DMS79 (cell line): ENCODE measurements at regions not wholly inside any gene's neighbourhood (a gene's known extent, or its start where the extent isn't known, plus 50 kb on each side); places are given as distances from the start of the nearest gene placed in this dataset.

Experiments
- DNase-seq: peaks from one replicate; lab custom pipeline; 2025; lab: John Stamatoyannopoulos, UW

- DNase-seq: no peak
These were observed 564.3 kb upstream of the MARCKS start for GRCh38 chr6:113292646-113293422.

DNA sequence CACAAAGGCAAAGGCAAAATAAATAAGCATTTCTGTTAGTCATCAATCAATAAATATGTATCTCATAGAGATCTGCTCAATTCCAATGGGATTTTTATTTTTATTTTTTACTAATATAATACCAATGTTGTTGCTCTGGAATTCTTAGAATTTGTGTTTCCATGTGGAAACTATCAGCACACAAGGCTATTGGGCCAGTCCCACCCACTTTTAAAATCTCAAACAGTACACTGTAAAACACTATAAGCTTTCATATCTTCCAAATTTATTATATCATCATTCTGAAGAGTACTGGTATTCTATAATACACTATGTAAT, 563.8 kb upstream of the MARCKS start:
- DNase-seq: no peak

GRCh38 chr6:113299531-113299930, 557.6 kb upstream of the MARCKS start:
- DNase-seq: no peak

- DNase-seq: no peak
These were observed 555.5 kb upstream of the MARCKS start for GRCh38 chr6:113301651-113302050.

DNA sequence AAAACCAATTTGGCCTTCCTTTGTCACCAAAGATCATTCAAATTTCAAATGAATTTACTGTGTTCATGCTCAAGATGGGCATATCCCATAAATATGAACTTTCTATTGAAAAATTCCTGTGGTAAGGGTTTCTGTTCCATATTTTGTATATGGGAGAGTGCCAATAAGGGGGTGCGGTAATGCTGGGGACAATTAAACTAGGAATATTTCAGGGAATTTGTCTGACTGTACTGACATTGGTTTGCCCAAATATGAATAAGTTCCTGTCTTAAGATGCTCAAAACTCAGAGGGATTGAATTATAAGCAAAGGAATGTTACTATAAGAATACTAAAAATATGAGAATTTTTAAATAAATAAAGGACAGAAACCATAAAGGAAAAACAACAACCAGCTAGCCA, 553.0 kb upstream of the MARCKS start:
- no peak for DNase-seq

- DNase-seq: no peak
These were observed 550.5 kb upstream of the MARCKS start for GRCh38 chr6:113306552-113307145.

- DNase-seq: no peak
These were observed 548.9 kb upstream of the MARCKS start for GRCh38 chr6:113308266-113308665.

DNA sequence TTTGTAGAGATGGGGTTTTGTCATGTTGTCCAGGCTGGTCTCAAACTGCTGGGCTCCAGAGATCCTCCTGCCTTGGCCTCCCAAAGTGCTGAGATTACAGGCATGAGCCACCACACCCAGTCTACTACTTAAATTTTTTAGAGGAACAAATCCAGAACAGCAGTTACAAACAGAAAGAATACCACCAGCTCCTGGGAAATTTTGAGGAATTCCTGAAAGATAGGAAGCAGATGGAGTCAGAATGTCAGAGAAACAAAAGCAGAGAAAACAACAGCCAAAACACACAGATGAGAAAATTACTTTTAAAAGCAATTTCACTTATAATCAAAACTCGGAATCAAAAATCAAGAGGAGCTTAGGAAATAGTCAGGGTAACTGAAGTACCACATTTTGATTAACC, 543.3 kb upstream of the MARCKS start:
- no peak for DNase-seq

DNA sequence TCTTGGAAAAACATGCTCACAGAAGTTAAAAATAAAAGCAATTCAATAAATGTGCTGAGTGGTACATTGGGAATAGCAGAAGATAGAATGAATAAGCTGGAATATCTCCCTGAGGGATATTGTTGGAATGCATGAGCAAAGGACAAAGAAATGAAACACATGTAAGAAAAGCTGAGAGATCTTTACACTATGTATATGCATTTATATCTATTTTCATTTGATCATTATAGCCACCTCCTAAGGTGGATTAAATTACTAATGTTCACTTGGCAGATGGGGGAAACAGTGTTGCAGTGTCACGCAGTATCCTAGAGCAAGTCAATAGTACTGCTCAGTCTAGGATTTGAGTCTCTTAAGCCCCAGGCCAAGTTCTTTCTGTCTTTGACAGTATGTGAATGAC, 542.0 kb upstream of the MARCKS start:
- no peak for DNase-seq

DNA sequence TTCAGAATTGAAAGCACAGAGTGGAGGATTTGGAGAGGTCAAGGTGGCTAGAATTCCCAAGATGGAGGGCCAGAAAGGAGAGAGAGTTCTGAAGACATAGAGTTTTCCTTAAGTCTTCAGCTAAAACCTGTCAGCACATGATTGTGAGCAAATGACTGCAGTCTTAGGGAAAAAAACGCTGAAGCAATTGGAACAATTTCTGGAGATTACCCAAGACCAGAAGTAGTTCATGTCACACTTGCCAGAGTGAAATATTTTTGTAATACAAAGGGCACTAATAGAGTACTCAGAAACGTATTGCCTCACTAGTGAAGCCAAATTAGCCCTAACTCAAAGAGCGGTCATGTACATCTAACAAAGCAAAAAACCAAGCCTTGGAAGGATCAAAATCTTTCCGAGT, 541.3 kb upstream of the MARCKS start:
- no peak for DNase-seq

GRCh38 chr6:113317442-113317841, 539.7 kb upstream of the MARCKS start:
- DNase-seq: no peak

- DNase-seq: no peak
These were observed 539.1 kb upstream of the MARCKS start for GRCh38 chr6:113317891-113318574.

- no peak for DNase-seq
These were observed 538.6 kb upstream of the MARCKS start for GRCh38 chr6:113318575-113318917.

DNA sequence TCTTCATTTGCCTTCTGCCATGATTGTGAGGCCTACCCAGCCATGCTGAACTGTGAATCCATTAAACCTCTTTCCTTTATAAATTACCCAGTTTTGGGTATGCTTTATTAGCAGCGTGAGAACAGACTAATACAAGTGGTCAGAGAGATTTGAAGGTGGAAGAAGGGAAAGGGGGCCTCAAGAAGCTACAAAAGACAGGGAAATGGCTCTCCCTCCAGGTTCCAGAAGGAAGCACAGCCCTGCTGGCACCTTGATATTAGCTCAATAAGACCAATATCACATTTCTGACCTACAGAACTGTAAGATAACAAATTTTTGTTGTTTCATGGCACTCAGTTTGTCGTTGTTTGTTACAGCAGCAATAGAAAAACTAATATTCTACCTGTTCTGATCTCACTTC, 536.5 kb upstream of the MARCKS start:
- DNase-seq: no peak

DNA sequence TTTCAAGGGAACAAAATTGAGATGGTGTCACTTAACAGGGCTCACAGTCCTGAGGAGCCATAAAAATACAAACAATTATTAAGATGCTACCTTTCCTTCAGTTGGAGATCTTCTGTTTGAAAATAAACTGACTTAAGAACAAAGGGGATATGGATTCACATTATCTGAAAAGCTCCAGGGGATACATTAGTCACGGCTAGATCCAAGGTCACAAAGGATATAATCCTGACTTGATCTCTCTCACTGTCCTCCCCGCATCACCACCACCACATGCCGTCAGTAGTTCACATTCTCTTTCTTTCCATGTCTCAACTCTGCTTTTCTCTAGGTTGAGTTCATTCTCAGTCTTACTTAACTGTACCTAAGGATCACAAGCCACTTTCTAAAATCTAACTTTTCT, 530.4 kb upstream of the MARCKS start:
- no peak for DNase-seq

DNA sequence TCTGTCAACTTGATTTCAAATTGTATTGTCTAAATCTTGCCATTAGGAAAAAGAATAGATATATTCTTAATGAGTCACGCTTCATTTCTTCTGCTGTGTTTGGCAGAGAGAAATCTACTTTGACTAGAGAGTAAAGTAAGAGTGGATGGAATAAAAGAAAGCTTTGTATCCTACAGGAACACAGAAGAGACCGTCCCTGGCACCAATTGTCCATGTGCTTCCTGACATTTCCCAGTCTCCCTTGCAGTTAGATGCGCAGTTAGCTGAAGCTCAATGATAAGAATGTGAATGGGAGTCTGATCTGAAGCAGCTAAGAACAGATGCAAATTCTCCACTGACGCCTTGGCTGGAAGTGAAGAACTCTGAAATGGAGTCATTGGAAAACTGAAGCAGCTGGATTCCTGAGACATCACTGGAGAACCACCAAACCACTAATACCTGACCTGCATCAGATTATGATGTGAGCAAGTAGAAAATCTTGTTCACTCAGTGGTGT, 528.2 kb upstream of the MARCKS start:
- no peak for DNase-seq

DNA sequence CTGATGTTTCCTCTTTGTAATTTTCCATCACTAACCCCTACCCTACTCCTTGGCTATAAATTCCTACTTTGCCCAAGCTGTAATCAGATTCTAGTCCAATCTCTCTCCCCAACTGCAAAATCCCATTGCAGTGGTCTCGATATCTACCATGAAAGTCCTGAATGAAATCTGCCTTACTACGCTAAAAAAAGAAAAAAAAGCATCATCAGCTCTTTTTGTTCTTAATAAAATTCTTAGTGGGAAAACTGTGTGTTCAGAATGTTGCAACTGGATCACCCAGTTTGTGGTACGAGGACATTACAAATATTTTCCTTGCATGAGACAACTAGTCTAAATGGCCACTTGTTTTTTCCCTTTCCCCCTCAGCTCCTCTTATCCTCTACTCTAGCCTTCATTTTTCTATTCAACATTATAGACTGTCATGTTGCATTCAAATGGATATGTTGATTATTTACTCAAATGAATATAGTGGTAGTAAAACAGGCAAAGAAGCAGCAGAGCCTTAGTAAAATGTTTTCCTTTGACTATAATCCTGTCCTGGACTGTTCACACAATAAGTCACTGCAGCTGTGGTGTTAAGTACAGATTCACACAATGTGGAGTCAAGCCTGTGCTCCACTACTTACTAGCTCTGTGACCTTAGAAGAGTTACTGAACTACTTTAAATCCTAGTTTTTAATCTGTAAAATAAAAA, 527.1 kb upstream of the MARCKS start:
- no peak for DNase-seq

DNA sequence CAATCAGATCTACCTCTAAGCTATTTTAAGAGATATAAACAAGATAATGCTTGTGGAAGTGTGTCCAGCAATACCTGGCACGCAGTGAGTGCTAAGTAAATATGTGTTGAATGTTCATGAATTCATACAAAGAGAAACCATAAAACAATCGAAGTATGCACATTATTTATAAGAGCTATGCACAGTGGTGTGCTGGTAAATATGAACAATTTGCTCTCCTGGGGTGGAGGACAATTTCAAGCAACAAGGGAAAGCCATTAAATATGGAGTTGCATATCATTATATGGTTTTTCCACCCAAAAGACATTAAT, 526.6 kb upstream of the MARCKS start:
- no peak for DNase-seq

DNA sequence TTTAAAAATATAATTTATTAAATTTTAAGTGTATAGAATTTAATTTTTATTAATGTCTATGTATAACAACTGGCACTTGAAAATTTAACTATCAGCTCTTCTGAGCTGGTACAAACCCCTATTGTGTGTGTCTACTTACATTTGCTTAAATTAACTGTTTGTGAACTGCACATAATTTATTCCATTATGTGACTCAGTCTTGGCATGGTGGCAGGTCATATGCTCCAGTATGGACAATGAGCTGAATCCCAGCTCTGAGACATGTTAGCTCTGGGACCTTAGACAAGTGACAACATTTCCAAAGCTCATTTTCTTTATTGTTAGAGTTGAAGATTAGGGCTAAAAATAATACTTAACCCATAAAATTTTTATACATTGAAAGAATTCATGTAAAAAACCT, 526.1 kb upstream of the MARCKS start:
- DNase-seq: no peak

DNA sequence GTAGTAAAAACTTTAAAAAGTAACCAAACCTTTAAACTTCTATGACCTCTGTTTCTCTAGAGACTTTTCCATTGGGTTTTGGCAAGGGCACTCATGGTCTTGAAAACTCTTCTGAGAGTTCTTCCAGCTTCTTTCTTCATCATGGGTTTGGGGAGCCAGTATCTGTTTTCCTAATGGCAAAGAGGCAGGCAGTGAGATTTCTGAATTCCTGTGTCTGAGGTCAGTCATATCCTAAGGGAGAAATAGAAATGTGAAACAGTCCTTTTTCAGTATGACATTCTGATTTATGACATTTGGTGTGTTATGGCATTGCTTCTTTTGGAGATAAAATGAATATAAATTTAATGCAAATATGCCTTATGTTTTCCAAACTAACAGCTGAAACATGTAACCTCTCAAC, 518.5 kb upstream of the MARCKS start:
- DNase-seq: no peak

GRCh38 chr6:113339209-113339608, 517.9 kb upstream of the MARCKS start:
- DNase-seq: no peak

DNA sequence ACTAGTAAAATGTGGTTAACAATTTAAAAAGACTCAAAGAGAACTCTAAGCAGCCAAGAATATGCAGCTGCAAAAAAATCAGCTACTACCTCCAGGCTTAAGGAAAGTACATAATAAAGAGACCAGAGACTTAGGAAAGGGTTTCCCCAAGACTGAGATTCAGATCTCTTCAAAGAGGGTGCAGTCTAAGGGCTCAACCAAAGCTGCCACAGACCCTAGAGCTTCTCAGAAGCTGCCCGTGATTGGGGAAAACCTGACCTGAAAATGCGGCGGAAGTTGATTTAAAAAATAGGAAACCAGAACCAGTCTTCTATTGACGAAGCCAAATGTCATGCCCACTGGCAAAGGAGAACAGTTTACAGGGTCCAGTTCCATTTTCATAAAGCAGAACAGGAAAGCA, 516.8 kb upstream of the MARCKS start:
- no peak for DNase-seq

- no peak for DNase-seq
These were observed 513.2 kb upstream of the MARCKS start for GRCh38 chr6:113343940-113344339.
